H1 (cell line): ENCODE measurements at regions not wholly inside any gene's neighbourhood (a gene's known extent, or its start where the extent isn't known, plus 50 kb on each side); places are given as distances from the start of the nearest gene placed in this dataset.

ENCODE experiments used
- CTCF ChIA-PET: fragments of 300-600 bp; sonication (Branson Sonifier 250); formaldehyde crosslinking; loops from one replicate; lab custom pipeline; 2021; ENCODE audit not compliant: partially characterized antibody; lab: Charles Lee
- POLR2A ChIA-PET: fragments of 300-600 bp; sonication (Branson Sonifier 250); formaldehyde crosslinking; loops from one replicate; lab custom pipeline; 2021; ENCODE audit warnings: inconsistent platforms; ENCODE audit not compliant: partially characterized antibody; lab: Charles Lee
- DNase-seq, 2 experiments: peaks; one replicate each; pipeline versions ENCODE4 v3.0.0 to v3.0.0-alpha.2; 2010 to 2022; ENCODE audit warnings: low spot score in 2 of 2, low read depth in 1 of 2, mixed read lengths in 1 of 2
- FAIRE-seq: peaks from 2 replicates; lab custom pipeline; 2011; peaks lifted over from hg19 to GRCh38; lab: Jason Lieb, UNC
- H2AFZ ChIP-seq: 2 replicates; pipeline ENCODE4 v1.8.1; 2012; ENCODE audit warnings: low read length, inconsistent platforms
- H2AK5ac ChIP-seq: 2 replicates; pipeline ENCODE4 v1.6.1; 2013; ENCODE audit warnings: low read depth, low read length
- H2BK120ac ChIP-seq: replicated peaks from 2 replicates; pipeline ENCODE3; 2013; ENCODE audit warnings: low read depth, low read length, inconsistent platforms
- H2BK12ac ChIP-seq: 2 replicates; pipeline ENCODE4 v1.6.1; 2013; ENCODE audit warnings: low read depth, low read length
- H2BK15ac ChIP-seq: 2 replicates; pipeline ENCODE4 v1.6.1; 2013; ENCODE audit warnings: low read length
- H2BK20ac ChIP-seq: 2 replicates; pipeline ENCODE4 v1.6.1; 2013; ENCODE audit warnings: low read length
- H2BK5ac ChIP-seq: 2 replicates; pipeline ENCODE4 v1.6.1; 2013; ENCODE audit warnings: low read depth, low read length
- H3K14ac ChIP-seq: 2 replicates; pipeline ENCODE4 v1.6.1; 2013; ENCODE audit warnings: inconsistent platforms; ENCODE audit not compliant: insufficient read length
- H3K18ac ChIP-seq: 2 replicates; pipeline ENCODE4 v1.6.1; 2013; ENCODE audit warnings: low read length; ENCODE audit errors: extremely low read depth
- H3K23ac ChIP-seq: 2 replicates; pipeline ENCODE4 v1.6.1; 2013; ENCODE audit warnings: inconsistent platforms; ENCODE audit not compliant: insufficient read length
- H3K23me2 ChIP-seq: 2 replicates; pipeline ENCODE4 v1.6.1; 2013; ENCODE audit warnings: low read depth, low read length
- H3K27ac ChIP-seq: 2 replicates; pipeline ENCODE4 v1.6.1; 2011; ENCODE audit warnings: low read depth, low read length, inconsistent platforms
- H3K27me3 ChIP-seq, 4 experiments: replicated peaks in 1 of 4; 1 replicate in 1 of 4; 2 replicates in 3 of 4; pipeline versions ENCODE4 v1.6.1 to v1.8.1; 2011 to 2013; ENCODE audit warnings: low read length in 3 of 4, mild to moderate bottlenecking in 3 of 4, inconsistent platforms in 2 of 4, mixed read lengths in 2 of 4, moderate library complexity in 1 of 4; ENCODE audit not compliant: control insufficient read depth in 3 of 4, insufficient read depth in 3 of 4; ENCODE audit errors: extremely low read depth in 1 of 4
- H3K36me3 ChIP-seq, 4 experiments: 2 replicates each; pipeline versions ENCODE4 v1.6.1 to v1.8.1; 2011 to 2013; ENCODE audit warnings: mild to moderate bottlenecking in 4 of 4, low read length in 3 of 4, moderate library complexity in 2 of 4, control low read depth in 1 of 4, inconsistent platforms in 1 of 4; ENCODE audit not compliant: insufficient read depth in 4 of 4, control insufficient read depth in 2 of 4
- H3K4ac ChIP-seq: replicated peaks from 2 replicates; pipeline ENCODE3; 2013; ENCODE audit warnings: low read length, low read depth, mixed read lengths, inconsistent platforms; ENCODE audit not compliant: insufficient read length
- H3K4me1 ChIP-seq, 4 experiments: replicated peaks in 1 of 4; 1 replicate in 1 of 4; 2 replicates in 3 of 4; pipeline versions ENCODE4 v1.6.1 to v1.8.1; 2011 to 2013; ENCODE audit warnings: low read length in 3 of 4, inconsistent platforms in 2 of 4, mixed read lengths in 1 of 4; ENCODE audit not compliant: insufficient read depth in 4 of 4, control insufficient read depth in 3 of 4
- H3K4me2 ChIP-seq, 2 experiments: 2 replicates each; pipeline versions ENCODE4 v1.6.1 to v1.8.1; 2011 to 2013; ENCODE audit warnings: low read depth in 2 of 2, low read length in 2 of 2, control low read depth in 1 of 2, inconsistent platforms in 1 of 2, mild to moderate bottlenecking in 1 of 2; ENCODE audit not compliant: insufficient read depth in 1 of 2
- H3K4me3 ChIP-seq, 4 experiments: fragments of 200-600, 300-600 bp in 1 of 4; sonication (generic), shearing (Covaris generic), sonication (Bioruptor Twin) in 1 of 4; 2 replicates each; pipeline versions ENCODE4 v1.5.1 to v1.8.1; 2011 to 2016; ENCODE audit warnings: low read length in 4 of 4, low read depth in 3 of 4, control low read depth in 2 of 4, inconsistent platforms in 2 of 4, mild to moderate bottlenecking in 2 of 4, mixed read lengths in 1 of 4, moderate library complexity in 1 of 4; ENCODE audit not compliant: insufficient read depth in 2 of 4; ENCODE audit errors: extremely low read depth in 1 of 4
- H3K56ac ChIP-seq: replicated peaks from 2 replicates; pipeline ENCODE3; 2013; ENCODE audit warnings: low read depth, mild to moderate bottlenecking, mixed read lengths, low read length, inconsistent platforms; ENCODE audit not compliant: insufficient read length
- H3K79me1 ChIP-seq: 2 replicates; pipeline ENCODE4 v1.6.1; 2013; ENCODE audit warnings: low read depth, low read length, control low read depth
- H3K79me2 ChIP-seq, 2 experiments: 2 replicates each; pipeline versions ENCODE4 v1.6.1 to v1.8.1; 2012 to 2013; ENCODE audit warnings: low read length in 2 of 2, mild to moderate bottlenecking in 2 of 2, inconsistent platforms in 1 of 2; ENCODE audit not compliant: insufficient read depth in 2 of 2, control insufficient read depth in 1 of 2
- H3K9ac ChIP-seq, 4 experiments: replicated peaks in 1 of 4; 1 replicate in 1 of 4; 2 replicates in 3 of 4; pipeline versions ENCODE4 v1.6.1 to v1.8.1; 2011 to 2013; ENCODE audit warnings: low read depth in 3 of 4, low read length in 3 of 4, control low read depth in 2 of 4, mild to moderate bottlenecking in 2 of 4, moderate library complexity in 2 of 4, inconsistent platforms in 1 of 4; ENCODE audit errors: extremely low read depth in 1 of 4
- H3K9me3 ChIP-seq, 2 experiments: 2 replicates each; pipeline versions ENCODE4 v1.6.1 to v1.8.1; 2012 to 2013; ENCODE audit warnings: mild to moderate bottlenecking in 2 of 2, moderate library complexity in 2 of 2, control low read depth in 1 of 2, inconsistent platforms in 1 of 2, low read depth in 1 of 2, low read length in 1 of 2, mixed read lengths in 1 of 2; ENCODE audit not compliant: insufficient read depth in 2 of 2
- H4K20me1 ChIP-seq, 2 experiments: replicated peaks in 1 of 2; 2 replicates each; pipeline versions ENCODE3 to v1.8.1; 2011 to 2013; ENCODE audit warnings: inconsistent platforms in 2 of 2, low read length in 2 of 2, mild to moderate bottlenecking in 1 of 2; ENCODE audit not compliant: insufficient read depth in 2 of 2, control insufficient read depth in 1 of 2
- H4K5ac ChIP-seq: 2 replicates; pipeline ENCODE4 v1.6.1; 2013; ENCODE audit warnings: low read length, low read depth, mixed read lengths, inconsistent platforms; ENCODE audit not compliant: insufficient read length
- H4K8ac ChIP-seq: 2 replicates; pipeline ENCODE4 v1.8.0; 2013; ENCODE audit warnings: mild to moderate bottlenecking, moderate library complexity, low read length, inconsistent platforms; ENCODE audit not compliant: insufficient read depth; ENCODE audit errors: extremely low read depth
- H4K91ac ChIP-seq: replicated peaks from 2 replicates; pipeline ENCODE3; 2013; ENCODE audit warnings: low read length, mixed read lengths, inconsistent platforms; ENCODE audit not compliant: insufficient read length
- ATF3 ChIP-seq: IDR thresholded peaks from 2 replicates; pipeline ENCODE4 v1.6.1; 2011; ENCODE audit warnings: low read depth, mild to moderate bottlenecking, low read length; ENCODE audit not compliant: insufficient read depth
- BCL11A ChIP-seq, 2 experiments: IDR thresholded peaks; one replicate each; pipeline ENCODE4 v1.6.1; 2011; ENCODE audit warnings: low read depth in 2 of 2, low read length in 2 of 2, mild to moderate bottlenecking in 2 of 2
- CBX5 ChIP-seq: fragments of 300-800, 300-1000 bp; sonication (generic); IDR thresholded peaks from 2 replicates; pipeline ENCODE4 v1.7.1; 2016; ENCODE audit warnings: antibody characterized with exemption, low read length, low read depth
- CREB1 ChIP-seq: IDR thresholded peaks from 2 replicates; pipeline ENCODE4 v1.6.1; 2012; ENCODE audit warnings: inconsistent platforms
- EP300 ChIP-seq, 2 experiments: IDR thresholded peaks; 1 replicate in 1 of 2; 2 replicates in 1 of 2; pipeline ENCODE4 v1.6.1; 2011 to 2012; ENCODE audit warnings: low read depth in 2 of 2, low read length in 2 of 2, mild to moderate bottlenecking in 2 of 2, borderline replicate concordance in 1 of 2, inconsistent platforms in 1 of 2, moderate library complexity in 1 of 2
- FOSL1 ChIP-seq: IDR thresholded peaks from 2 replicates; pipeline ENCODE4 v1.6.1; 2011; ENCODE audit warnings: mild to moderate bottlenecking, low read depth, low read length, moderate library complexity; ENCODE audit not compliant: insufficient read depth
- KDM1A ChIP-seq: fragments of 200-600, 300-600 bp; sonication (generic); IDR thresholded peaks from 2 replicates; pipeline ENCODE4 v1.7.1; 2016; ENCODE audit warnings: mild to moderate bottlenecking, low read length, borderline replicate concordance
- PHF8 ChIP-seq: fragments of 200-600 bp; sonication (generic); conservative IDR thresholded peaks from 2 replicates; pipeline ENCODE4 v1.7.1; 2012; ENCODE audit warnings: low read depth, mild to moderate bottlenecking, inconsistent platforms, low read length, moderate library complexity
- RBBP5 ChIP-seq: IDR thresholded peaks from 2 replicates; pipeline ENCODE4 v1.7.1; 2012; ENCODE audit warnings: low read depth, mild to moderate bottlenecking, inconsistent platforms, low read length, moderate library complexity, borderline replicate concordance
- SIRT6 ChIP-seq: IDR thresholded peaks from one replicate; pipeline ENCODE4 v1.7.1; 2012; ENCODE audit warnings: low read length, inconsistent platforms
- SP4 ChIP-seq: IDR thresholded peaks from 2 replicates; pipeline ENCODE4 v1.6.1; 2012; ENCODE audit warnings: low read length, inconsistent platforms
- SRF ChIP-seq: IDR thresholded peaks from 2 replicates; pipeline ENCODE4 v1.6.1; 2011; ENCODE audit warnings: mild to moderate bottlenecking, low read depth, low read length, moderate library complexity
- USF2 ChIP-seq: IDR thresholded peaks from 2 replicates; pipeline ENCODE4 v1.6.1; 2011; ENCODE audit warnings: low read length, improper control_type of control experiment
- WGBS, 2 experiments: shearing (Covaris generic) in 1 of 2; methylation state at CpG; one replicate each; pipeline versions ENCODE4 v1.1.6 to v1.1.7; 2013 to 2015; ENCODE audit warnings: low lambda C conversion rate in 2 of 2, mixed read lengths in 2 of 2, inconsistent platforms in 1 of 2, low coverage in 1 of 2, missing lambda C conversion rate in 1 of 2; ENCODE audit not compliant: insufficient replicate concordance in 2 of 2, insufficient coverage in 1 of 2, insufficient read length in 1 of 2; ENCODE audit errors: extremely low coverage in 1 of 2, missing lambda C conversion rate in 1 of 2; 5-methylcytosine and 5-hydroxymethylcytosine counted together

- Histone ChIP-seq H3K9me3 (peaks cover 0 to 6% of the 10 kb centered on the region in 2 experiments; a peak in 1 of 4 replicates), H3K4ac (no peak overlapping the region), H3K9ac (no peak overlapping the region), H4K91ac (no peak overlapping the region), H2BK20ac (no peak overlapping the region), H3K27ac (no peak overlapping the region), H3K79me1 (no peaks in the 10 kb centered on the region), H2BK12ac (no peak overlapping the region), H3K27me3 (no peaks in the 10 kb centered on the region), H4K5ac (no peak overlapping the region), H4K8ac (no peak overlapping the region), H2AFZ (no peak overlapping the region), H2BK120ac (no peak overlapping the region), H4K20me1 (no peaks in the 10 kb centered on the region), H2BK5ac (no peak overlapping the region), H3K14ac (no peak overlapping the region), H3K4me3 (no peak overlapping the region), H3K4me1 (no peaks in the 10 kb centered on the region), H2BK15ac (no peak overlapping the region), H3K4me2 (no peak overlapping the region), H3K36me3 (no peaks in the 10 kb centered on the region), H3K56ac (no peak overlapping the region), H3K23ac (no peak overlapping the region), H3K18ac (no peak overlapping the region), H3K23me2 (no peaks in the 10 kb centered on the region; the same call in 1 of the 2 replicates), H2AK5ac (no peak overlapping the region), H3K79me2 (no peaks in the 10 kb centered on the region)
- no peak for DNase-seq
- ChIA-PET POLR2A (no interaction called here), CTCF (interaction anchor here (1.0 kb wide), 1 partner anchor 387 kb away, joined by 3 read pairs; no protein-coding TSS in a partner anchor)
- TF ChIP-seq BCL11A (IDR thresholded peaks at IDR 0.05; ENCODE audit: low read depth in 2 of 2, low read length in 2 of 2) (no peak), CREB1 (no peak), EP300 (IDR thresholded peaks at IDR 0.05; ENCODE audit: borderline replicate concordance in 1 of 2, low read depth in 2 of 2, low read length in 2 of 2) (no peak), RBBP5 (no peak), SIRT6 (no peak), USF2 (no peak), FOSL1 (no peak), ATF3 (no peak), KDM1A (no peak), CBX5 (no peak), SP4 (no peak), PHF8 (no peak), SRF (no peak)
- 89% methylated on average over 7 of the region's 7 CpGs; no CpG with 5 or more reads in 1 of the 2 experiments for WGBS, 2 experiments
- FAIRE-seq = no peak
These were observed 260.7 kb upstream of the KLHL29 start for GRCh38 chr2:23124214-23124750.
